Vagina (tissue), 2 donors: ENCODE measurements at regions not wholly inside any gene's neighbourhood (a gene's known extent, or its start where the extent isn't known, plus 50 kb on each side); places are given as distances from the start of the nearest gene placed in this dataset.

ENCODE experiments used
- CTCF ChIP-seq, 3 experiments: fragments of 450-650 bp in 2 of 3; fragments of 200-600 bp in 1 of 3; sonication (generic) in 1 of 3; IDR thresholded peaks; one replicate each; pipeline ENCODE4 v1.5.1; 2017 to 2019; ENCODE audit warnings: antibody characterized with exemption in 3 of 3, mild to moderate bottlenecking in 2 of 3, moderate library complexity in 2 of 3
- POLR2A ChIP-seq, 2 donors: fragments of 450-650 bp; IDR thresholded peaks; one replicate each; pipeline ENCODE4 v1.6.1; 2017; ENCODE audit warnings: antibody characterized with exemption in 2 of 2, mild to moderate bottlenecking in 2 of 2, moderate library complexity in 2 of 2

GRCh38 chr4:159563257-159563656 is 460.4 kb downstream of the RAPGEF2 start:
- TF ChIP-seq CTCF (IDR thresholded peaks at IDR 0.05) = no peak
- TF ChIP-seq POLR2A (IDR thresholded peaks at IDR 0.05) = no peak
